ENCODE measurements at regions not wholly inside any gene's neighbourhood (a gene's known extent, or its start where the extent isn't known, plus 50 kb on each side); places are given as distances from the start of the nearest gene placed in this dataset.

DNA sequence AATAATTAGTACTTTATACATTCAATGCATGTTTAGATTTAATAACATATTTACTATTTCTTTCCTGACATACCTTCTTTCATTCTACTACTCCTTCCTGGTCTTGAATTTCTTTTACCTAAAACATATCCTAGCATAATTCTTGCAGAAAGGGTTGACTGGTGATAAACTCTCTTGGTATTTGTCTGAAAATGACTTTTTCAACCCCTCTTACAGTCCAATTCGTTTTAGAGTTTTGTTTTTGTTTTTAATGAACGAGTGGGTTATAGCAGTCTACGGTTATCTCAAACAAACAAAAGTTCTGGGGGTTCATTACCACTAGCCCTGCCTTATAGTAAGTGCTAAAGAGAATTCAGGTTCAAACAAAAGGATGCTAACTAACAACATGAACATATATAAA, 69.6 kb upstream of the ALDH1B1 start:
- Histone ChIP-seq H3K27ac (replicated peaks) (no peak overlapping the region), H3K4me1 (no peaks in the 10 kb centered on the region), H3K36me3 (no peaks in the 10 kb centered on the region), H3K4me3 (no peak overlapping the region), H3K9me3 (replicated peaks) (no peaks in the 10 kb centered on the region), H3K27me3 (ENCODE audit: low read depth) (no peaks in the 10 kb centered on the region)
- DNase-seq: no peak
- TF ChIP-seq CTCF (IDR thresholded peaks at IDR 0.05; ENCODE audit: borderline replicate concordance): no peak
- intact Hi-C loops (cut with micrococcal nuclease): no loop called here

- no peak for TF ChIP-seq CTCF (IDR thresholded peaks at IDR 0.05; ENCODE audit: borderline replicate concordance)
- intact Hi-C loops (cut with micrococcal nuclease): no loop called here
- no peak for DNase-seq
- Histone ChIP-seq H3K4me3 (peak overlapping the region; percentile 35), H3K9me3 (replicated peaks) (no peaks in the 10 kb centered on the region), H3K27ac (replicated peaks) (no peak overlapping the region), H3K4me1 (no peaks in the 10 kb centered on the region), H3K36me3 (no peaks in the 10 kb centered on the region), H3K27me3 (ENCODE audit: low read depth) (peaks cover 5% of the 10 kb centered on the region)
These were observed 72.9 kb upstream of the ALDH1B1 start for GRCh38 chr9:38319496-38320173.

GRCh38 chr9:38318759-38319495, 73.6 kb upstream of the ALDH1B1 start:
- H3K36me3 ChIP-seq: no peaks in the 10 kb centered on the region
- H3K4me1 ChIP-seq: no peaks in the 10 kb centered on the region
- peak overlapping the region; percentile 35 for H3K4me3 ChIP-seq
- intact Hi-C loops (cut with micrococcal nuclease): no loop called here
- peaks cover 5% of the 10 kb centered on the region for H3K27me3 ChIP-seq (ENCODE audit: low read depth)
- DNase-seq: no peak
- no peak for TF ChIP-seq CTCF (IDR thresholded peaks at IDR 0.05; ENCODE audit: borderline replicate concordance)
- H3K27ac ChIP-seq (replicated peaks): no peak overlapping the region
- no peaks in the 10 kb centered on the region for H3K9me3 ChIP-seq (replicated peaks)

DNA sequence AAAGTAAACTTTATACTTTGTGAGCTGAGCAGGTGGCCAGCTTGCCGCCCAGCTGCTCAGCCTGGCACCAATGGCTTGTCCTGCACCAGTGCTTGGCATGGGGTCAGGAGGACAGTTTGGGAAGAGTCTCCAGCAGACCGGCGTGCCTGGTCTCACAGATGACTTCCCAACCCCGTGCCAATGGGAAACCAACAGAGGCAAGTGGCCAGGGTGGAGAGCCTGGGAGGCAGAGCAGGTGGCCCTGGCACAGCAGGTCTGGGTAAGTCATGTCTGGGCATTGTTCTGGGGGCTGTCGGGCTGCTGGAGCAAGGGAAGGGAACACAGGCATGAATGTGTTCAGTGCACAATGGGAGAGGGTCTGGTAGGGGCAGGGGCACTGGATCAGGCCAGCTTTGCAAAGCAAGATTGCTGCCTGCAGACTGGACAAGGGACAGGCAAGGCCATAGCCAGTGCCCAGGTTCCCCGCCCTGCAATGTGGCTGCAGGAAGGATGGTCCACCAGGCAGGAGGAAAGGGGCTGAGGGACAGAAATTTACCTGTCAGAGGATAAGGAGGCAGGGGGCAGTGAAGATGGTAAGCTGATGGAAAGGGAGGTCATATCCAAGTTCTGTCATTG, 76.2 kb upstream of the ALDH1B1 start:
- TF ChIP-seq CTCF (IDR thresholded peaks at IDR 0.05; ENCODE audit: borderline replicate concordance): no peak
- Histone ChIP-seq H3K4me1 (peaks cover 3% of the 10 kb centered on the region), H3K36me3 (no peaks in the 10 kb centered on the region), H3K9me3 (replicated peaks) (no peaks in the 10 kb centered on the region), H3K27ac (replicated peaks) (no peak overlapping the region), H3K27me3 (ENCODE audit: low read depth) (peaks cover 31% of the 10 kb centered on the region), H3K4me3 (no peak overlapping the region)
- DNase-seq: no peak
- intact Hi-C loops (cut with micrococcal nuclease): no loop called here

DNA sequence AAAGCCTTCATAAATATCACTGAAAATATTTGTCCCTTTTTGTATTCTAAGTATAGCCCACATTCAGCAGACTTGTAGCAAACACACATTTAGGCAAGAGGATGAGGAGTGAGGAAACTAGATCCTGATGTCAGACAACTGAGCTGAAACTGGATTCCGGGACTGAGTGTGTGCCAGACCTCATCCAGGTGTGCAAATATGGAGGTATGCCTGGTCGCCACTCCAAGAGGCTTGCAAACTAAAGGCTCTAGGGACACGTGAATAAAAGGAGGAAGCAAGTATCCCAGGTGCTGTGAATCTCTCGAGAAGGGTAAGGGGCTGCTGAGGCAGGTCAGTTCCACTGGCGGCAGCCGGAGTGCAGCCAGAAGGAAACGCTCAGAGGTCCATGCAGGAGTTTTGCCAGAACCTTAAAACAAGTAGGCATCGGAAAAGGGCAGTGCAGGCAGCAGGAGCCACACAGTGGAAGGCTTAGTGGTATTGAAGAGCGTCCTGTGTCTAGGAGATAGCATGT, 77.4 kb upstream of the ALDH1B1 start:
- no peaks in the 10 kb centered on the region for H3K9me3 ChIP-seq (replicated peaks)
- no peak for TF ChIP-seq CTCF (IDR thresholded peaks at IDR 0.05; ENCODE audit: borderline replicate concordance)
- intact Hi-C loops (cut with micrococcal nuclease): no loop called here
- no peaks in the 10 kb centered on the region for H3K36me3 ChIP-seq
- H3K4me1 ChIP-seq: peaks cover 12% of the 10 kb centered on the region
- H3K27me3 ChIP-seq (ENCODE audit: low read depth): peaks cover 35% of the 10 kb centered on the region
- H3K27ac ChIP-seq (replicated peaks): no peak overlapping the region
- H3K4me3 ChIP-seq: no peak overlapping the region
- DNase-seq: no peak

Data from left ventricle myocardium inferior (tissue), 1 donor.